H9 (cell line): ENCODE measurements at regions not wholly inside any gene's neighbourhood (a gene's known extent, or its start where the extent isn't known, plus 50 kb on each side); places are given as distances from the start of the nearest gene placed in this dataset.

ENCODE experiments used
- DNase-seq: peaks from one replicate; pipeline ENCODE4 v3.0.0-alpha.2; 2017
- H2AFZ ChIP-seq: one replicate; pipeline ENCODE4 v1.6.1; 2013; ENCODE audit warnings: mild to moderate bottlenecking, low read length, control low read depth, moderate library complexity
- H2AK5ac ChIP-seq: 2 replicates; pipeline ENCODE4 v1.6.1; 2013; ENCODE audit warnings: low read length, control low read depth, mixed read lengths; ENCODE audit not compliant: insufficient read length
- H2BK120ac ChIP-seq: one replicate; pipeline ENCODE4 v1.6.1; 2013; ENCODE audit warnings: low read depth, mild to moderate bottlenecking, low read length, control low read depth, inconsistent platforms; ENCODE audit not compliant: poor library complexity, severe bottlenecking
- H2BK12ac ChIP-seq: 2 replicates; pipeline ENCODE4 v1.6.1; 2013; ENCODE audit warnings: low read length, control low read depth, mixed read lengths, low read depth; ENCODE audit not compliant: insufficient read length
- H2BK15ac ChIP-seq: 2 replicates; pipeline ENCODE4 v1.6.1; 2013; ENCODE audit warnings: low read depth, low read length, control low read depth
- H2BK20ac ChIP-seq: one replicate; pipeline ENCODE4 v1.6.1; 2013; ENCODE audit warnings: low read depth, mild to moderate bottlenecking, low read length, control low read depth, inconsistent platforms; ENCODE audit not compliant: poor library complexity, severe bottlenecking
- H2BK5ac ChIP-seq: 2 replicates; pipeline ENCODE4 v1.6.1; 2013; ENCODE audit warnings: low read length, control low read depth, mixed read lengths; ENCODE audit not compliant: insufficient read length
- H3K14ac ChIP-seq: 2 replicates; pipeline ENCODE4 v1.6.1; 2013; ENCODE audit warnings: low read length, control low read depth; ENCODE audit not compliant: insufficient read depth
- H3K18ac ChIP-seq: 2 replicates; pipeline ENCODE4 v1.6.1; 2013; ENCODE audit warnings: low read depth, mild to moderate bottlenecking, mixed read lengths, low read length, control low read depth; ENCODE audit not compliant: insufficient read length
- H3K23ac ChIP-seq: 2 replicates; pipeline ENCODE4 v1.6.1; 2013; ENCODE audit warnings: low read length, control low read depth, mixed read lengths, low read depth; ENCODE audit not compliant: insufficient read length
- H3K23me2 ChIP-seq: 2 replicates; pipeline ENCODE4 v1.6.1; 2013; ENCODE audit warnings: low read depth, mild to moderate bottlenecking, mixed read lengths, low read length, control low read depth; ENCODE audit not compliant: insufficient read length, poor library complexity, severe bottlenecking
- H3K27ac ChIP-seq: 2 replicates; pipeline ENCODE4 v1.5.1; 2013; ENCODE audit warnings: low read length, control low read depth, mixed read lengths, low read depth; ENCODE audit not compliant: insufficient read length
- H3K27me3 ChIP-seq: 2 replicates; pipeline ENCODE4 v1.6.1; 2013; ENCODE audit warnings: low read length, control low read depth, inconsistent platforms; ENCODE audit not compliant: insufficient read depth
- H3K4ac ChIP-seq: 2 replicates; pipeline ENCODE4 v1.6.1; 2013; ENCODE audit warnings: low read depth, mild to moderate bottlenecking, control low read depth, inconsistent platforms, low read length, moderate library complexity
- H3K4me1 ChIP-seq: 2 replicates; pipeline ENCODE4 v1.6.1; 2013; ENCODE audit warnings: low read length, control low read depth, inconsistent platforms; ENCODE audit not compliant: insufficient read depth
- H3K4me2 ChIP-seq: 2 replicates; pipeline ENCODE4 v1.6.1; 2013; ENCODE audit warnings: low read length, control low read depth, mixed read lengths; ENCODE audit not compliant: insufficient read length, insufficient read depth
- H3K56ac ChIP-seq: 2 replicates; pipeline ENCODE4 v1.6.1; 2013; ENCODE audit warnings: low read depth, mild to moderate bottlenecking, mixed read lengths, low read length, control low read depth; ENCODE audit not compliant: insufficient read length
- H3K79me1 ChIP-seq: 2 replicates; pipeline ENCODE4 v1.6.1; 2013; ENCODE audit warnings: low read depth, mild to moderate bottlenecking, moderate library complexity, low read length, control low read depth, inconsistent platforms; ENCODE audit not compliant: insufficient read depth, poor library complexity, severe bottlenecking
- H3K79me2 ChIP-seq: 2 replicates; pipeline ENCODE4 v1.6.1; 2013; ENCODE audit warnings: low read length, control low read depth, inconsistent platforms; ENCODE audit not compliant: insufficient read depth
- H3K9ac ChIP-seq: 2 replicates; pipeline ENCODE4 v1.6.1; 2013; ENCODE audit warnings: low read length, control low read depth, mixed read lengths; ENCODE audit not compliant: insufficient read length; ENCODE audit errors: extremely low read depth
- H3K9me3 ChIP-seq: one replicate; pipeline ENCODE4 v1.6.1; 2013; ENCODE audit warnings: low read depth, low read length, inconsistent platforms; ENCODE audit not compliant: control insufficient read depth
- H3T11ph ChIP-seq: one replicate; pipeline ENCODE4 v1.6.1; 2013; ENCODE audit warnings: mild to moderate bottlenecking, low read length, control low read depth, inconsistent platforms
- H4K20me1 ChIP-seq: one replicate; pipeline ENCODE4 v1.6.1; 2013; ENCODE audit not compliant: control insufficient read depth, insufficient read length, insufficient read depth
- H4K5ac ChIP-seq: 2 replicates; pipeline ENCODE4 v1.6.1; 2013; ENCODE audit warnings: low read depth, mild to moderate bottlenecking, mixed read lengths, low read length, control low read depth; ENCODE audit not compliant: insufficient read length
- H4K8ac ChIP-seq: replicated peaks from 2 replicates; pipeline ENCODE4 v1.6.1; 2013; ENCODE audit warnings: low read length, control low read depth, mixed read lengths, low read depth; ENCODE audit not compliant: insufficient read length
- H4K91ac ChIP-seq: 2 replicates; pipeline ENCODE4 v1.6.1; 2013; ENCODE audit warnings: low read depth, mild to moderate bottlenecking, moderate library complexity, mixed read lengths, low read length, control low read depth; ENCODE audit not compliant: insufficient read length
- H3K27ac Mint-ChIP-seq, 3 experiments: 2 replicates in 2 of 3; 3 replicates in 1 of 3; pipeline ENCODE4 v1.8.0; 2020 to 2021; ENCODE audit warnings: mixed read lengths in 3 of 3, mild to moderate bottlenecking in 1 of 3, moderate library complexity in 1 of 3
- H3K27me3 Mint-ChIP-seq: 2 replicates; pipeline ENCODE4 v1.8.0; 2021; ENCODE audit warnings: low read depth, mild to moderate bottlenecking, moderate library complexity, mixed read lengths
- H3K36me3 Mint-ChIP-seq, 3 experiments: 2 replicates in 2 of 3; 3 replicates in 1 of 3; pipeline ENCODE4 v1.8.0; 2020 to 2021; ENCODE audit warnings: low read depth in 3 of 3, mixed read lengths in 3 of 3; ENCODE audit not compliant: insufficient read depth in 1 of 3
- H3K4me1 Mint-ChIP-seq, 2 experiments: 2 replicates each; pipeline ENCODE4 v1.8.0; 2020; ENCODE audit warnings: mixed read lengths in 2 of 2
- H3K4me3 Mint-ChIP-seq, 2 experiments: 2 replicates in 1 of 2; 3 replicates in 1 of 2; pipeline ENCODE4 v1.8.0; 2020 to 2021; ENCODE audit warnings: mild to moderate bottlenecking in 2 of 2, mixed read lengths in 2 of 2, moderate library complexity in 1 of 2
- H3K9me3 Mint-ChIP-seq, 2 experiments: 2 replicates in 1 of 2; 3 replicates in 1 of 2; pipeline ENCODE4 v1.8.0; 2020; ENCODE audit warnings: mild to moderate bottlenecking in 2 of 2, mixed read lengths in 2 of 2, moderate library complexity in 1 of 2
- CTCF ChIP-seq: fragments of 200-600 bp; sonication (generic); conservative IDR thresholded peaks from 3 replicates; pipeline ENCODE4 v1.8.0; 2021; ENCODE audit warnings: antibody characterized with exemption, mild to moderate bottlenecking
- WGBS: extraction: QIAGEN DNeasy Blood & Tissue Kit; methylation state at CpG from one replicate; pipeline ENCODE4 v1.1.7; 2013; ENCODE audit warnings: missing lambda C conversion rate, low lambda C conversion rate, mixed read lengths; ENCODE audit not compliant: insufficient read length; ENCODE audit errors: extremely low coverage; 5-methylcytosine and 5-hydroxymethylcytosine counted together

DNA sequence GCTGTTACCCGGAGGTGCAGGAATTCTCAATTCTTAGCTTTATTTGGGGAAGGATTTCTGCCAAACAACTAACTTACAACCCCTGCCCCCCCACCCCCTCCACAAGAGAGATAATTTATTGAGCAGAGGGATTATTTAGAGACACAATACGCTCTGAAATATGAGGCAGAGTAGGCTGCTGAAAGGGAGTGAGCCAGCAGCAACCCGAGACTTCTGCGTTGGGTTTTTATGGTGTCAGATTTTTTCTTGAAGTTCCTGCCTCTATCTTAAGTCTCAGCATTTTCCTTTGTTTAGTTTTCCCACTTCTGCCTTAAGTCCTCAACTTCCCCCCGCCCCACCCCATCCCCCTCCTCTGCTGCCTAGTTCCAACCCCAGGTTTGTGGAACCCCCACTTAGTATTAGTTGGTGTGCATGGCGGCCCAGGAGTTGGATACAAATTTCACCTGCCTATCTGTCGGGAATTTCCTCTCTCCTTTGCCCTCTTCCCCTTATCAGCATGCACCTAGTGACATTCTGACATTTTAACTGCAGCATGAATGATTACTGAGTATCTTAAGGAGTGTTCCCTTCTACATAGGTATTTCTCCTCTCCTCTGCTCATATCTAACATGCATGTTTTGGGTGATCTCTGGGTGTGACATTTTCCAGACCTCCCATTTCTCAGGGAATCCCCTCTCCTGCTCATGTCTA, 1635.9 kb upstream of the LRRTM1 start:
- Mint-ChIP-seq H3K27me3 (no peaks in the 10 kb centered on the region), H3K27ac (no peak overlapping the region), H3K36me3 (peaks cover 0 to 1% (median 0%) of the 10 kb centered on the region in 3 experiments; a peak in 1 of 7 replicates), H3K4me1 (peaks cover 2 to 3% of the 10 kb centered on the region in 2 experiments; a peak in 3 of 4 replicates), H3K4me3 (no peak overlapping the region), H3K9me3 (peaks cover 2 to 5% of the 10 kb centered on the region in 2 experiments; a peak in 3 of 5 replicates)
- Histone ChIP-seq H4K91ac (no peak overlapping the region), H3K9me3 (no peaks in the 10 kb centered on the region), H4K5ac (no peak overlapping the region), H3K4me2 (no peak overlapping the region), H3T11ph (no peak overlapping the region), H3K18ac (no peak overlapping the region), H2BK5ac (no peak overlapping the region), H3K14ac (no peak overlapping the region), H3K9ac (no peak overlapping the region), H2BK15ac (no peak overlapping the region), H4K20me1 (no peaks in the 10 kb centered on the region), H3K23ac (no peak overlapping the region), H3K23me2 (no peaks in the 10 kb centered on the region), H3K79me2 (no peaks in the 10 kb centered on the region), H3K4ac (no peak overlapping the region), H3K56ac (no peak overlapping the region), H3K27ac (no peak overlapping the region), H2BK12ac (no peak overlapping the region), H3K79me1 (no peaks in the 10 kb centered on the region), H2AFZ (no peak overlapping the region), H2AK5ac (no peak overlapping the region), H2BK20ac (no peak overlapping the region), H4K8ac (no peak overlapping the region), H3K27me3 (no peaks in the 10 kb centered on the region), H3K4me1 (no peaks in the 10 kb centered on the region), H2BK120ac (no peak overlapping the region)
- no CpG with 5 or more reads among the region's 7 CpGs for WGBS
- TF ChIP-seq CTCF = no peak
- DNase-seq = no peak
